HCT116 (cell line): ENCODE measurements at regions not wholly inside any gene's neighbourhood (a gene's known extent, or its start where the extent isn't known, plus 50 kb on each side); places are given as distances from the start of the nearest gene placed in this dataset.

Source experiments
- ATAC-seq: fragments of 200-7000 bp; cut with Tn5 transposase; 2 replicates; pipeline ENCODE4 v1.9.1; 2020; ENCODE audit warnings: mild to moderate bottlenecking, moderate library complexity
- BruUV-seq: library from RNA; stranded (reverse); fragments of 400-500 nt; replicated peaks from 2 replicates; lab custom pipeline; 2021; lab: Mats Ljungman, UMichigan
- CTCF ChIA-PET: fragments of 300-600 bp; sonication (Branson Sonifier 250); formaldehyde crosslinking; loops from one replicate; lab custom pipeline; 2021; ENCODE audit warnings: antibody characterized with exemption; lab: Charles Lee
- POLR2A ChIA-PET: fragments of 300-600, 350-600 bp; sonication (Branson Sonifier 250); formaldehyde crosslinking; loops from one replicate; lab custom pipeline; 2021; ENCODE audit warnings: antibody characterized with exemption; lab: Charles Lee
- RAD21 ChIA-PET, 2 experiments: fragments of 300-600 bp; sonication (Branson Sonifier 250); formaldehyde crosslinking; loops; one replicate each; lab custom pipeline; 2023; ENCODE audit warnings: low total read pairs in 2 of 2; ENCODE audit not compliant: uncharacterized antibody in 2 of 2, unreplicated experiment in 2 of 2, low non-redundant PET in 1 of 2; lab: Charles Lee
- DNase-seq: peaks from one replicate; pipeline ENCODE4 v3.0.0-alpha.2; 2010; ENCODE audit warnings: low read depth, low spot score
- H2AFZ ChIP-seq: fragments of 200-600 bp; shearing (Covaris generic), sonication (generic); 2 replicates; pipeline ENCODE4 v1.6.1; 2017; ENCODE audit warnings: low read depth, mixed run types, mixed read lengths, antibody characterized with exemption, low read length; ENCODE audit not compliant: poor library complexity, severe bottlenecking
- H3K27ac ChIP-seq: 2 replicates; pipeline ENCODE4 v1.5.1; 2012; ENCODE audit warnings: low read depth, low read length
- H3K27me3 ChIP-seq: fragments of 200-600 bp; sonication (generic); 2 replicates; pipeline ENCODE4 v1.6.1; 2016; ENCODE audit warnings: mixed run types, low read length, mixed read lengths; ENCODE audit not compliant: insufficient read depth
- H3K36me3 ChIP-seq, 2 experiments: fragments of 200-500 bp in 1 of 2; fragments of 200-600 bp in 1 of 2; sonication (Bioruptor generic) in 1 of 2; sonication (generic) in 1 of 2; 2 replicates each; pipeline versions ENCODE4 v1.5.1 to v1.6.1; 2014 to 2016; ENCODE audit warnings: low read length in 2 of 2, inconsistent platforms in 1 of 2, mixed read lengths in 1 of 2, mixed run types in 1 of 2; ENCODE audit not compliant: insufficient read depth in 2 of 2, control insufficient read depth in 1 of 2
- H3K4me1 ChIP-seq, 2 experiments: fragments of 200-600 bp in 1 of 2; sonication (generic) in 1 of 2; 2 replicates each; pipeline versions ENCODE4 v1.5.1 to v1.6.1; 2012 to 2017; ENCODE audit warnings: low read length in 2 of 2, inconsistent platforms in 1 of 2, mild to moderate bottlenecking in 1 of 2, mixed read lengths in 1 of 2, mixed run types in 1 of 2, moderate library complexity in 1 of 2; ENCODE audit not compliant: insufficient read depth in 2 of 2, control insufficient read depth in 1 of 2
- H3K4me2 ChIP-seq: fragments of 200-600 bp; sonication (generic); 2 replicates; pipeline ENCODE4 v1.6.1; 2017; ENCODE audit warnings: mixed run types, low read length, mixed read lengths
- H3K4me3 ChIP-seq, 2 experiments: fragments of 200-600 bp in 1 of 2; sonication (generic) in 1 of 2; replicated peaks in 1 of 2; 2 replicates each; pipeline ENCODE4 v1.5.1; 2011 to 2016; ENCODE audit warnings: low read length in 2 of 2, control low read depth in 1 of 2, low read depth in 1 of 2, mild to moderate bottlenecking in 1 of 2, mixed read lengths in 1 of 2, mixed run types in 1 of 2
- H3K79me2 ChIP-seq: fragments of 200-600 bp; sonication (generic); 2 replicates; pipeline ENCODE4 v1.6.1; 2017; ENCODE audit warnings: mild to moderate bottlenecking, mixed run types, low read length, moderate library complexity, mixed read lengths; ENCODE audit not compliant: insufficient read depth
- H3K9ac ChIP-seq: fragments of 200-600 bp; sonication (generic); 2 replicates; pipeline ENCODE4 v1.6.1; 2016; ENCODE audit warnings: low read length, mixed read lengths
- H3K9me2 ChIP-seq: fragments of 200-600 bp; sonication (generic), shearing (Covaris generic); 2 replicates; pipeline ENCODE4 v1.6.1; 2017; ENCODE audit warnings: mixed run types, mild to moderate bottlenecking, moderate library complexity; ENCODE audit not compliant: insufficient read depth
- H3K9me3 ChIP-seq, 2 experiments: fragments of 200-500 bp in 1 of 2; fragments of 200-600 bp in 1 of 2; sonication (Bioruptor generic) in 1 of 2; sonication (generic) in 1 of 2; 2 replicates each; pipeline ENCODE4 v1.6.1; 2014 to 2017; ENCODE audit warnings: low read length in 2 of 2, mixed read lengths in 2 of 2, inconsistent platforms in 1 of 2, low read depth in 1 of 2, mild to moderate bottlenecking in 1 of 2, mixed run types in 1 of 2, moderate library complexity in 1 of 2; ENCODE audit not compliant: control insufficient read depth in 1 of 2, insufficient read depth in 1 of 2
- H4K20me1 ChIP-seq: fragments of 200-600 bp; sonication (generic), shearing (Covaris generic); 2 replicates; pipeline ENCODE4 v1.6.1; 2017; ENCODE audit warnings: mixed run types, mild to moderate bottlenecking, moderate library complexity; ENCODE audit not compliant: insufficient read depth
- CBX3 ChIP-seq: IDR thresholded peaks from 2 replicates; pipeline ENCODE4 v1.6.1; 2012; ENCODE audit warnings: low read depth
- CEBPB ChIP-seq: IDR thresholded peaks from 2 replicates; pipeline ENCODE4 v1.6.1; 2012; ENCODE audit warnings: low read depth
- EGR1 ChIP-seq: IDR thresholded peaks from 2 replicates; pipeline ENCODE4 v1.6.1; 2012; ENCODE audit warnings: low read depth
- ELF1 ChIP-seq: IDR thresholded peaks from 2 replicates; pipeline ENCODE4 v1.6.1; 2012; ENCODE audit warnings: low read depth, borderline replicate concordance
- EZH2 ChIP-seq: fragments of 200-600 bp; sonication (generic); IDR thresholded peaks from 2 replicates; pipeline ENCODE4 v1.6.1; 2017; ENCODE audit warnings: antibody characterized with exemption, mixed run types
- EZH2phosphoT487 ChIP-seq: fragments of 200-600 bp; IDR thresholded peaks from 2 replicates; pipeline ENCODE4 v1.6.1; 2018; ENCODE audit warnings: antibody characterized with exemption, borderline replicate concordance
- FOSL1 ChIP-seq: IDR thresholded peaks from 2 replicates; pipeline ENCODE4 v1.6.1; 2012; ENCODE audit warnings: low read depth
- POLR2AphosphoS5 ChIP-seq: IDR thresholded peaks from 2 replicates; pipeline ENCODE4 v1.6.1; 2011; ENCODE audit warnings: mild to moderate bottlenecking, low read depth, low read length, moderate library complexity
- RAD21 ChIP-seq: IDR thresholded peaks from 2 replicates; pipeline ENCODE4 v1.6.1; 2012; ENCODE audit warnings: low read depth, mild to moderate bottlenecking
- REST ChIP-seq: IDR thresholded peaks from 2 replicates; pipeline ENCODE4 v1.6.1; 2012; ENCODE audit warnings: low read depth
- SP1 ChIP-seq: IDR thresholded peaks from 2 replicates; pipeline ENCODE4 v1.6.1; 2012; ENCODE audit warnings: low read depth
- SRF ChIP-seq: IDR thresholded peaks from 2 replicates; pipeline ENCODE4 v1.6.1; 2012; ENCODE audit warnings: low read depth
- TCF7L2 ChIP-seq: IDR thresholded peaks from 2 replicates; pipeline ENCODE4 v1.7.0; 2011; ENCODE audit warnings: borderline replicate concordance, inconsistent platforms; ENCODE audit not compliant: insufficient read depth, insufficient read length; ENCODE audit errors: extremely low read depth
- ZNF274 ChIP-seq: fragments of 200-500 bp; sonication (Bioruptor generic); IDR thresholded peaks from 2 replicates; pipeline ENCODE4 v1.6.1; 2014; ENCODE audit warnings: mild to moderate bottlenecking, low read depth, low read length, inconsistent platforms
- intact Hi-C: fragments of 100-400 bp; cut with micrococcal nuclease; formaldehyde crosslinking; loops from 2 replicates; pipeline ENCODE4 v1.10.0; 2022
- TF ChIP-seq, protein P1 (sequence below), 3 experiments: fragments of 200-600 bp in 1 of 3; sonication (generic) in 1 of 3; IDR thresholded peaks in 2 of 3; conservative IDR thresholded peaks in 1 of 3; 2 replicates each; pipeline ENCODE4 v1.5.1; 2012 to 2017; ENCODE audit warnings: low read depth in 2 of 3, low read length in 2 of 3, antibody characterized with exemption in 1 of 3, borderline replicate concordance in 1 of 3, control low read depth in 1 of 3, mild to moderate bottlenecking in 1 of 3, mixed read lengths in 1 of 3, mixed run types in 1 of 3, moderate library complexity in 1 of 3; ENCODE audit not compliant: insufficient read depth in 1 of 3

- Histone ChIP-seq H3K79me2 (no peaks in the 10 kb centered on the region), H2AFZ (no peak overlapping the region), H3K9me3 (peaks cover 3 to 34% of the 10 kb centered on the region in 2 experiments; a peak in 2 of 4 replicates), H3K36me3 (no peaks in the 10 kb centered on the region), H3K27ac (no peak overlapping the region), H3K4me2 (no peak overlapping the region), H3K27me3 (no peaks in the 10 kb centered on the region), H4K20me1 (no peaks in the 10 kb centered on the region), H3K4me1 (no peaks in the 10 kb centered on the region), H3K4me3 (no peak overlapping the region), H3K9me2 (no peaks in the 10 kb centered on the region), H3K9ac (no peak overlapping the region)
- ChIA-PET POLR2A (no interaction called here), CTCF (no interaction called here), RAD21 (no interaction called here)
- ATAC-seq = no peak
- intact Hi-C loops = no loop called here
- no TSS peak for BruUV-seq
- TF ChIP-seq RAD21 = no peak
- TF ChIP-seq EZH2phosphoT487 = no peak
- TF ChIP-seq TCF7L2 = no peak
- TF ChIP-seq EZH2 = no peak
- TF ChIP-seq ELF1 = no peak
- TF ChIP-seq, protein P1, sequence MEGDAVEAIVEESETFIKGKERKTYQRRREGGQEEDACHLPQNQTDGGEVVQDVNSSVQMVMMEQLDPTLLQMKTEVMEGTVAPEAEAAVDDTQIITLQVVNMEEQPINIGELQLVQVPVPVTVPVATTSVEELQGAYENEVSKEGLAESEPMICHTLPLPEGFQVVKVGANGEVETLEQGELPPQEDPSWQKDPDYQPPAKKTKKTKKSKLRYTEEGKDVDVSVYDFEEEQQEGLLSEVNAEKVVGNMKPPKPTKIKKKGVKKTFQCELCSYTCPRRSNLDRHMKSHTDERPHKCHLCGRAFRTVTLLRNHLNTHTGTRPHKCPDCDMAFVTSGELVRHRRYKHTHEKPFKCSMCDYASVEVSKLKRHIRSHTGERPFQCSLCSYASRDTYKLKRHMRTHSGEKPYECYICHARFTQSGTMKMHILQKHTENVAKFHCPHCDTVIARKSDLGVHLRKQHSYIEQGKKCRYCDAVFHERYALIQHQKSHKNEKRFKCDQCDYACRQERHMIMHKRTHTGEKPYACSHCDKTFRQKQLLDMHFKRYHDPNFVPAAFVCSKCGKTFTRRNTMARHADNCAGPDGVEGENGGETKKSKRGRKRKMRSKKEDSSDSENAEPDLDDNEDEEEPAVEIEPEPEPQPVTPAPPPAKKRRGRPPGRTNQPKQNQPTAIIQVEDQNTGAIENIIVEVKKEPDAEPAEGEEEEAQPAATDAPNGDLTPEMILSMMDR (IDR thresholded peaks at IDR 0.05 in 2 of 3, conservative IDR thresholded peaks at IDR 0.05 in 1 of 3; ENCODE audit: borderline replicate concordance in 1 of 3, insufficient read depth in 1 of 3, low read depth in 2 of 3, low read length in 2 of 3) = no peak
- TF ChIP-seq POLR2AphosphoS5 = no peak
- TF ChIP-seq SP1 = no peak
- TF ChIP-seq EGR1 = no peak
- no peak for TF ChIP-seq CBX3
- TF ChIP-seq SRF = no peak
- TF ChIP-seq FOSL1 = no peak
- TF ChIP-seq REST = no peak
- no peak for TF ChIP-seq ZNF274
- TF ChIP-seq CEBPB = no peak
- no peak for DNase-seq
These were observed 579.4 kb downstream of the GRXCR1 start for GRCh38 chr4:43471950-43472349.
